ENCODE measurements at regions not wholly inside any gene's neighbourhood (a gene's known extent, or its start where the extent isn't known, plus 50 kb on each side); places are given as distances from the start of the nearest gene placed in this dataset.

GRCh38 chr1:65021795-65022194, 55.4 kb upstream of the JAK1 start:
- TF ChIP-seq, protein P1, sequence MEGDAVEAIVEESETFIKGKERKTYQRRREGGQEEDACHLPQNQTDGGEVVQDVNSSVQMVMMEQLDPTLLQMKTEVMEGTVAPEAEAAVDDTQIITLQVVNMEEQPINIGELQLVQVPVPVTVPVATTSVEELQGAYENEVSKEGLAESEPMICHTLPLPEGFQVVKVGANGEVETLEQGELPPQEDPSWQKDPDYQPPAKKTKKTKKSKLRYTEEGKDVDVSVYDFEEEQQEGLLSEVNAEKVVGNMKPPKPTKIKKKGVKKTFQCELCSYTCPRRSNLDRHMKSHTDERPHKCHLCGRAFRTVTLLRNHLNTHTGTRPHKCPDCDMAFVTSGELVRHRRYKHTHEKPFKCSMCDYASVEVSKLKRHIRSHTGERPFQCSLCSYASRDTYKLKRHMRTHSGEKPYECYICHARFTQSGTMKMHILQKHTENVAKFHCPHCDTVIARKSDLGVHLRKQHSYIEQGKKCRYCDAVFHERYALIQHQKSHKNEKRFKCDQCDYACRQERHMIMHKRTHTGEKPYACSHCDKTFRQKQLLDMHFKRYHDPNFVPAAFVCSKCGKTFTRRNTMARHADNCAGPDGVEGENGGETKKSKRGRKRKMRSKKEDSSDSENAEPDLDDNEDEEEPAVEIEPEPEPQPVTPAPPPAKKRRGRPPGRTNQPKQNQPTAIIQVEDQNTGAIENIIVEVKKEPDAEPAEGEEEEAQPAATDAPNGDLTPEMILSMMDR (IDR thresholded peaks at IDR 0.05): no peak
- TF ChIP-seq, protein P2, sequence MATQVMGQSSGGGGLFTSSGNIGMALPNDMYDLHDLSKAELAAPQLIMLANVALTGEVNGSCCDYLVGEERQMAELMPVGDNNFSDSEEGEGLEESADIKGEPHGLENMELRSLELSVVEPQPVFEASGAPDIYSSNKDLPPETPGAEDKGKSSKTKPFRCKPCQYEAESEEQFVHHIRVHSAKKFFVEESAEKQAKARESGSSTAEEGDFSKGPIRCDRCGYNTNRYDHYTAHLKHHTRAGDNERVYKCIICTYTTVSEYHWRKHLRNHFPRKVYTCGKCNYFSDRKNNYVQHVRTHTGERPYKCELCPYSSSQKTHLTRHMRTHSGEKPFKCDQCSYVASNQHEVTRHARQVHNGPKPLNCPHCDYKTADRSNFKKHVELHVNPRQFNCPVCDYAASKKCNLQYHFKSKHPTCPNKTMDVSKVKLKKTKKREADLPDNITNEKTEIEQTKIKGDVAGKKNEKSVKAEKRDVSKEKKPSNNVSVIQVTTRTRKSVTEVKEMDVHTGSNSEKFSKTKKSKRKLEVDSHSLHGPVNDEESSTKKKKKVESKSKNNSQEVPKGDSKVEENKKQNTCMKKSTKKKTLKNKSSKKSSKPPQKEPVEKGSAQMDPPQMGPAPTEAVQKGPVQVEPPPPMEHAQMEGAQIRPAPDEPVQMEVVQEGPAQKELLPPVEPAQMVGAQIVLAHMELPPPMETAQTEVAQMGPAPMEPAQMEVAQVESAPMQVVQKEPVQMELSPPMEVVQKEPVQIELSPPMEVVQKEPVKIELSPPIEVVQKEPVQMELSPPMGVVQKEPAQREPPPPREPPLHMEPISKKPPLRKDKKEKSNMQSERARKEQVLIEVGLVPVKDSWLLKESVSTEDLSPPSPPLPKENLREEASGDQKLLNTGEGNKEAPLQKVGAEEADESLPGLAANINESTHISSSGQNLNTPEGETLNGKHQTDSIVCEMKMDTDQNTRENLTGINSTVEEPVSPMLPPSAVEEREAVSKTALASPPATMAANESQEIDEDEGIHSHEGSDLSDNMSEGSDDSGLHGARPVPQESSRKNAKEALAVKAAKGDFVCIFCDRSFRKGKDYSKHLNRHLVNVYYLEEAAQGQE (IDR thresholded peaks at IDR 0.05; ENCODE audit: low read depth, low read length): no peak
- no peak for TF ChIP-seq SIN3A (IDR thresholded peaks at IDR 0.05; ENCODE audit: borderline replicate concordance, low read depth, low read length)
- TF ChIP-seq MAX (IDR thresholded peaks at IDR 0.05; ENCODE audit: low read depth): no peak
- no peak for TF ChIP-seq SMC3 (IDR thresholded peaks at IDR 0.05; ENCODE audit: low read depth, low read length)
- no peak for TF ChIP-seq MXI1 (IDR thresholded peaks at IDR 0.05; ENCODE audit: low read depth, low read length)
- TF ChIP-seq TAF1 (IDR thresholded peaks at IDR 0.05; ENCODE audit: borderline replicate concordance, low read depth, low read length): no peak
- TF ChIP-seq FOSL2 (IDR thresholded peaks at IDR 0.05; ENCODE audit: borderline replicate concordance, low read depth): no peak
- no peak for TF ChIP-seq TEAD4 (IDR thresholded peaks at IDR 0.05; ENCODE audit: borderline replicate concordance, insufficient read depth)
